Breast epithelium (tissue), 3 donors: ENCODE measurements at regions not wholly inside any gene's neighbourhood (a gene's known extent, or its start where the extent isn't known, plus 50 kb on each side); places are given as distances from the start of the nearest gene placed in this dataset.

Source experiments
- POLR2A ChIP-seq: fragments of 450-650 bp; IDR thresholded peaks from one replicate; pipeline ENCODE4 v1.6.1; 2016; ENCODE audit warnings: antibody characterized with exemption, mild to moderate bottlenecking, moderate library complexity
- POLR2AphosphoS5 ChIP-seq, 3 donors: sonication (generic); formaldehyde crosslinking; IDR thresholded peaks; one replicate each; pipeline ENCODE4 v1.6.1; 2017; ENCODE audit warnings: antibody characterized with exemption in 3 of 3
- TF ChIP-seq, protein P1 (sequence below), 3 donors: fragments of 450-650 bp; IDR thresholded peaks; one replicate each; pipeline ENCODE4 v1.5.1; 2016 to 2017; ENCODE audit warnings: antibody characterized with exemption in 3 of 3, mild to moderate bottlenecking in 3 of 3, moderate library complexity in 3 of 3

DNA sequence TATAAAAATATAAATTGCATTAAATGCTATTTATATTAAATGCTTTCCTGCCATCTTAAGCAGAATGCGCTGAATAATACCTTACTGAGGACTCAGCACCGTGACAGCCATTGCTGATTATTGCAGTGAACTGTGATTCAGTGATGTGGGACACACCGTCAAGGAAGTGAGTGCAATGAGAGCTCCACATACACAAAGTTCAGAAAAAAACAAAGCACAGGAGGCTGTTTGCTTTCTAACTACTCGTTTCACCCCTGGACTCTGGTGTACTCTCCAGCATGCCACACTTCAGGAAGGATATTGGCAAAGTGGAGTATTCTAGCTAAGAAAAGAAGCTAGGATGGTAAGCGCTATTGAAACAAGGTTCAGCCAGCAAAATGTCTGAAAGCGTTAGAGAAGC is 57.4 kb upstream of the CXADR start:
- TF ChIP-seq, protein P1, sequence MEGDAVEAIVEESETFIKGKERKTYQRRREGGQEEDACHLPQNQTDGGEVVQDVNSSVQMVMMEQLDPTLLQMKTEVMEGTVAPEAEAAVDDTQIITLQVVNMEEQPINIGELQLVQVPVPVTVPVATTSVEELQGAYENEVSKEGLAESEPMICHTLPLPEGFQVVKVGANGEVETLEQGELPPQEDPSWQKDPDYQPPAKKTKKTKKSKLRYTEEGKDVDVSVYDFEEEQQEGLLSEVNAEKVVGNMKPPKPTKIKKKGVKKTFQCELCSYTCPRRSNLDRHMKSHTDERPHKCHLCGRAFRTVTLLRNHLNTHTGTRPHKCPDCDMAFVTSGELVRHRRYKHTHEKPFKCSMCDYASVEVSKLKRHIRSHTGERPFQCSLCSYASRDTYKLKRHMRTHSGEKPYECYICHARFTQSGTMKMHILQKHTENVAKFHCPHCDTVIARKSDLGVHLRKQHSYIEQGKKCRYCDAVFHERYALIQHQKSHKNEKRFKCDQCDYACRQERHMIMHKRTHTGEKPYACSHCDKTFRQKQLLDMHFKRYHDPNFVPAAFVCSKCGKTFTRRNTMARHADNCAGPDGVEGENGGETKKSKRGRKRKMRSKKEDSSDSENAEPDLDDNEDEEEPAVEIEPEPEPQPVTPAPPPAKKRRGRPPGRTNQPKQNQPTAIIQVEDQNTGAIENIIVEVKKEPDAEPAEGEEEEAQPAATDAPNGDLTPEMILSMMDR (IDR thresholded peaks at IDR 0.05): no peak
- no peak for TF ChIP-seq POLR2A
- no peak for TF ChIP-seq POLR2AphosphoS5 (IDR thresholded peaks at IDR 0.05)
